ENCODE measurements at regions not wholly inside any gene's neighbourhood (a gene's known extent, or its start where the extent isn't known, plus 50 kb on each side); places are given as distances from the start of the nearest gene placed in this dataset.

DNA sequence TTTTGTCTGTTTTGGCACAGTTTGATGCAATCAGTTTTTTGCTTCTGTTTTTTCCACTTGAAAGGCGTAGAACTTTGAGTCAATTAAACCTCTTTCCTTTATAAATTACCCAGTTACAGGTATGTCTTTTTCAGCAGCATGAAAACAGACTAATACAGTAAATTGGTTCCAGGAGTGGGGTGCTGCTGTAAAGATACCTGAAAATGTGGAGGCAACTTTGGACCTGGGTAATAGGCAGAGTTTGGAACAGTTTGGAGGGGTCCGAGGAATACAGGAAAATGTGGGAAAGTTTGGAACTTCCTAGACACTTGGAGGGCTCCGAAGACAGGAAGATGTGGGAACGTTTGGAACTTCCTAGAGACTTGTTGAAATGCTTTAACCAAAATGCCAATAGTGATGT is 2022.2 kb downstream of the MAT2B start:
- H3K4me3 ChIP-seq (ENCODE audit: low read depth, low read length): no peak overlapping the region

DNA sequence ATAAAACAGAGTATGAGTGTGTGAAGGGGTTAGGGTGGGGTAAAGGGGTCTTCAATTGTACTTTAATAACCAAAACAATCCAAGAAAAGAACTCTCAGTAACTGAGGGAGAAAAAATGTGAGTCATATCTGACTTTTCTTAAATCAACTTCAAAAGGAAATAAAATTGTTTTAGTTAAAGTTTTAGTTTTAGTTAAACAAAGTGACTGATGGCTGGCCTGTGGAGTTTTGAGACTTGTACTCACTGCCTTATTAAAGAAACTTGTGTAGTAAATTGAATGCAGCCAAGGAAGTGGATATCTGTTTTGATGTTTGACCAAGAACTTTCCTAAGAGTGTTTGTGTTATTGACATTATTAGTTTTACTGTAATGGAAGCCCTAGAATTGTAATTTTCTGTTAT is 2032.6 kb downstream of the MAT2B start:
- no peak overlapping the region for H3K4me3 ChIP-seq (ENCODE audit: low read depth, low read length)

DNA sequence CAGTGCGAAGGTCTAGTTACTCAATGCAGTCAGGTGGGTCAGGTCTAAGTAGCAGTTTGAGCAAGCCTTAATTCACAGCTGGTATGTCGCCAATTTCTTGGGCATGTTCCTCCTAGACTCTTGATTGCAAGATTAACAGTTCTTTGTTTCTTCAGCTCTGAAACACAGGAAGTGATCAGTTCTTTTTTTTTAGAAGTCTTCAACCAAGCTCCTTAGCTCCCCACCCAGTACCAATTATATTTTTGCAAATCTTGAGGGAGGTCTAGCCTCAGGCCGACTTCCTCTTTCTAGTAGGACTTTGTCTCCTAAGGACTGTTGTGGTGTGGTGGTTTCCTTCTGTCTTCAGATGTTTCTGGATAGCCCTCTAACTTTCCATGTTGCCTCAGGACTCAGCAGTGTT is 2054.2 kb downstream of the MAT2B start:
- no peak overlapping the region for H3K4me3 ChIP-seq (ENCODE audit: low read depth, low read length)

DNA sequence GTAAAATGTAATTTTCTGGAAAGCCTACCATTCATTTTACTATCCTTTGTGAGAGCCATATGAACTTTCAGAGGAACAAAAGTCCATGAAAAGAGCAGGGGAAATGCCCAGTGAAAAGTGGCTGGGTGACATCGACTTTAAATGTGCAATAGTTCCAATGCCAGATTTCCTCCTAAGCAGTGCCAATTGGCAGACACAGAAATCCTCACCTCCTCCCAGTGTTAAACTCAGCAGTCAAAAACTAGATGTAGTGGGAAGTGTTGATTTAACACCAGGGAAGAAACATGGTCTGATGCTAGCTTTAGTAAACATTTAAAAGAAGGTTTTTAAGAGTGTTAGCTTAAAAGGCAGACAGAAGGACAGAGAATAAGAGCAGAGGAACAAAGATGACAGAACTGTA is 2055.2 kb downstream of the MAT2B start:
- no peak overlapping the region for H3K4me3 ChIP-seq (ENCODE audit: low read depth, low read length)

DNA sequence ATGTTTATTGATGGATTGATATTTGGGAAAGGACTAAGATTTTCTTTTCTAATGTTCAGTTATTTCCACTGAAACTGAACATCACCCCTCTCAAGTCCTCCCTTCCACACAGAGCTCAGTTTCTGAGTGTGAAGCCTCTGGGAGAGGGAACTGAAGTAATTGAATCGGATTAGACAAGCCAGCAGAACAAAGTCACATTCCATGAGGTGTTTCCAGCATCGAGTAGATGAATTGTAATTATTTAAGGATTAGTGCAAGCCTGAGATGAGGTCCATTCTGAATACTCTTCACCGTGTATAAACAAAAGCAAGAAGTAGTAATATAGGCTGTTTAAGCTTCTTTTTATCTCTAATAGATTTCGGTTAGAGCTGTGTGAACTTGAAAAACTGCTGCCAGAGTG is 2060.5 kb downstream of the MAT2B start:
- no peak overlapping the region for H3K4me3 ChIP-seq (ENCODE audit: low read depth, low read length)

DNA sequence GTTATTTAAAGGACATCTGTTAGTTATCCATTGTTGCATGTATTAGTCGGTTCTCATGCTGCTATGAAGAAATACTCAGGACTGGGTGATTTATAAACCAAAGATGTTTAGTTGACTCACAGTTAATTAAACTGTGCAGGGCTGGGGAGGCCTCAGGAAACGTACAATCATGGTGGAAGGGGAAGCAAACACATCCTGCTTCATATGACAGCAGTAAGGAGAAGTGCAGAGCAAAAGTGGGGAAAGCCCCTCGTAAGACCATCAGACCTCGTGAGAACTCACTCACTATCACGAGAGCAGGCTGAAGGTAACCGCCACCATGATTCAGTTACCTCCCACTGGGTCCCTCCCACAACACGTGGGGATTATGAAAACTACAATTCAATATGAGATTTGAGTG is 2064.1 kb downstream of the MAT2B start:
- no peak overlapping the region for H3K4me3 ChIP-seq (ENCODE audit: low read depth, low read length)

DNA sequence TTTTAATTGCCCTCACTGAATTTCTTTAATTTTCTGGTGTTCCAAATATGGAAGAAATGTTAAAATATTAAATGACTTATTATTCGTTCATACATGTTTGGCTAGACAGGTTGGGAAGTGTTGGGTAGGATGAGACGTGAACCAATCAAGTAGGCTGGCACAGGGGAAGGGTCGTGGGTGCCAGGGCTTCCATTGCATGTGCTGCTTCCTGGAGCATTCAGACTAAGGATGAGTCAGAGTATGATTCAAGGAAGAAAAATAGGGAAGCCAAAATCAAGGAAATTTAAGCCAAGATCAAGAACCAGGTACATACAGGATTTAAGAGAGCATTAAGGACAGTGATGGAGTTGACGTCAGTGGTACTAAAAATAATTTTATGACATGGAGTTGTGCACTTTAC is 2068.0 kb downstream of the MAT2B start:
- H3K4me3 ChIP-seq (ENCODE audit: low read depth, low read length): no peak overlapping the region

DNA sequence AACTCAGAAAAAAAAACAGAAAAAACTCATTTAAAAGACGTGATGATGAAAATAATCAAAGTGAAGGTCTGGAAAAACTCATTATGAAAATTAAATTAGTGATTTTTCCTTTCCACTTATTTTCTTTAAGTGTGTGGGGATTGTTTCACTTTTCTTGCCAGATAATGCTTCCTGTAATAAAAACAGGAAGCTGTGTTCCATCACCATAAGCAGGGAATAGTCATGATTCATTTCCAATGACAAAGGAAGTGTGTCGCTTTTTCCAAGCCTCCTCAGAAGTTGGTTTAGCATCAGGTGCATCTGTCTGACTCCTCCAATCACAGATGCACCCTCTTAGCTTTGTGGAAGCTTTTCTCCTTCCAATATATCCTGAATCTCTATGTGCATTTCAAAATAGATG is 2068.7 kb downstream of the MAT2B start:
- no peak overlapping the region for H3K4me3 ChIP-seq (ENCODE audit: low read depth, low read length)

DNA sequence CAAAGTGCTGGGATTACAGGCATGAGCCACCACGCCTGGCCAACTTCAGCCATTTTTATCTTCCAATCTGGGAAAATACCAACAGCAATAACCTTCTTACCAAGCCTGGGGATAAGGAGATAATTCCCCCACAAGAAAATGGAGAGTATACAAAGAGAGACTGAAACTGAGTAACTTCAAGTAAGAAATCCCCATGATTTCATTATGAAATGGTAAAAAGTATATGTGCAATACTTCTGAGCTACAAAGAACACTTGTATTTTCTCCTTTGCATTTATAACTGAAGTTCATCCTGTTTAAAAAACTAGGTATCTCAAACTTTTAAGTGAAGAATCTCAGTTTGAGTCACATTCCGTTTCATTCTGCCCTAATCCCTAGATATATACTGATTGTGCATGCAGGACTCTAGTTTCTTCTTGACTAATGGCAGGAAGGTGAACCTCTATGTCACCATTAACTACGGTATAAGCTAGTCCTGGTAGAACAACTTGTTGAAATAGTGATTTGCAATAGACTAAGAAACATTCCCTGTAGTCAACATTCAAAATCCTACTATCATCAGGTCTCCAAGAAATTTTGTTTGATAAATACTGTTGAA is 2071.4 kb downstream of the MAT2B start:
- no peak overlapping the region for H3K4me3 ChIP-seq (ENCODE audit: low read depth, low read length)

DNA sequence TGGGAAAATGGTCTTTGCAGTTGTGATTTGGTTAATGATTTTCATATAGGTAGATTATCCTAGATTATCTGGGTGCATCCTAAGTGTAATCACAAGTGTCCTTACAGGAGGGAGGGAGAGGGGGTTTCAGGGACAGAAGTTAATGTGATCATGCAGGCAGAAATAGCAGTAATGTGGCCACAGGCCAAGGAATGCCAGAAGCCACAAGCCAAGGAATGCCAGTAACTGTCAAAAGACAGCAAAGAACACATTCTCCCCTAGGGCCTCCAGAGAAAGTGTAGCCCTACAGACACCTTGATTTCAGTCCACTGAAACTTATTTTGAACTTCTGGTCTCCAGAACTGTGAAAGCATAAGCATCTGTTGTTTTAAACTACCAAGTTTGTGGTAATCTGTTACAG is 2074.5 kb downstream of the MAT2B start:
- no peak overlapping the region for H3K4me3 ChIP-seq (ENCODE audit: low read depth, low read length)

DNA sequence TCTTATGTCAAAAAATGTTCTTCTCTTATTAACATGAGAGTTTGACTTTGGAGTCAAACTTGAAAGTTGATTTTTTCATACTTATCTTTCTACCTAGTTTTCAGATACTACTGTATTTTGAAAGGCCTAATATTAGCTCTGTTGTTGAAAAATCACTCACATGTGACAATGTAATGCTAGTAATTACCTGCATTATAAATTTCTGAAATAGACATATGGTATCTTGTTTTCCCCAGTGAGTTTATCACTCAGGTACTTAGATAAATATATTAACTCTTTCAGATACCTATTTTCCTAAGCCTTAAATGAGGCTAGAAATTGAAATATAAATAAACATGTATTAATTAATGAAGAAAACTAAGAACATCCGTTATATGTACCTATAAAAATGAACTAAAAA is 2089.3 kb downstream of the MAT2B start:
- H3K4me3 ChIP-seq (ENCODE audit: low read depth, low read length): no peak overlapping the region

DNA sequence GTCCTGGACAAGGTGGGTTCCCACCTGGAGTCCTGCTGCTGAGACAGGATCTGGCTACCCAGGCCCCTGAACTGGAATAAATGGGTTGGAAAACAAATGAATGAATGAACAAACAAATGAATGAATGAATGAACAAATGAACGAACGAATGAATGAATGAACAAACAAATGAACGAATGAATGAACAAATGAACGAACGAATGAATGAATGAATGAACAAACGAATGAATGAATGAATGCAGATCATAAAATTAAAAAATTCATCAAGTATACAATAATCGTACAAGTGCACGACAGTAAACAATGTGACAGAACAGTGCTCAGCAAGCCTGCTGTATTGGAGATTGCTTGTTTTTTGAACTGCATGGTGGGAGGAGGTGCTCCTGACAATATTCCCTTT is 2097.1 kb downstream of the MAT2B start:
- H3K4me3 ChIP-seq (ENCODE audit: low read depth, low read length): no peak overlapping the region

DNA sequence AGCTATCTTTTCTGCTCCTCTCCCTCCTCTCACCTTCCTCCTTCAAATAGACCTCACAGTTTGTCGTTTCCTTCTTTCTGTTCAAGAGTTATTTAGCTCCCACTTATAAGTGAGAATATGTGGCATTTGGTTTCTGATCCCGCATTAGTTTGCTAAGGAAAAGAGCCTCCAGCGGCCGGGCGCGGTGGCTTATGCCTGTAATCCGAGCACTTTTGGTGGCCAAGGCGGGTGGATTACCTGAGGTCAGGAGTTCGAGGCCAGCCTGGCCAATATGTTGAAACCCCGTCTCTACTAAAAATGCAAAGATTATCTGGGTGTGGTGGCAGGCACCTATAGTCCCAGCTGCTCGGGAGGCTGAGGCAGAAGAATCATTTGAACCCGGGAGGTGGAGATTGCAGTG is 2101.6 kb downstream of the MAT2B start:
- no peak overlapping the region for H3K4me3 ChIP-seq (ENCODE audit: low read depth, low read length)

DNA sequence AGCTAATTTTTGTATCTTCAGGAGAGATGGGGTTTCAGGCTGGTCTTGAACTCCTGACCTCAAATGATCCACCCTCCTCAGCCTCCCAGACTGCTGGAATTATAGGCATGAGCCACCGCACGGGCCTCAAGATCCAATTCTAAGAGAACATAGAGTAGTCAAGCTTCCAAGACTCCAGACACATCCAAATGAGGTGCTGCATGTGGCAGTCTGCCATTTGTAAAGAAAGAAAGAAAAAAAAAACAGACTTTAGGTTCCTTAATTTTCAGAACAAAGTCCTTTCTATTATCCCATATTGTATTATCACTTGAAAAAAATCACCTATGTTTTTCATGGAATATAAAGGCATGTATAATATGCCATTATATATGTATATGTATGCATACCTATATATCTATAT is 2104.5 kb downstream of the MAT2B start:
- no peak overlapping the region for H3K4me3 ChIP-seq (ENCODE audit: low read depth, low read length)

DNA sequence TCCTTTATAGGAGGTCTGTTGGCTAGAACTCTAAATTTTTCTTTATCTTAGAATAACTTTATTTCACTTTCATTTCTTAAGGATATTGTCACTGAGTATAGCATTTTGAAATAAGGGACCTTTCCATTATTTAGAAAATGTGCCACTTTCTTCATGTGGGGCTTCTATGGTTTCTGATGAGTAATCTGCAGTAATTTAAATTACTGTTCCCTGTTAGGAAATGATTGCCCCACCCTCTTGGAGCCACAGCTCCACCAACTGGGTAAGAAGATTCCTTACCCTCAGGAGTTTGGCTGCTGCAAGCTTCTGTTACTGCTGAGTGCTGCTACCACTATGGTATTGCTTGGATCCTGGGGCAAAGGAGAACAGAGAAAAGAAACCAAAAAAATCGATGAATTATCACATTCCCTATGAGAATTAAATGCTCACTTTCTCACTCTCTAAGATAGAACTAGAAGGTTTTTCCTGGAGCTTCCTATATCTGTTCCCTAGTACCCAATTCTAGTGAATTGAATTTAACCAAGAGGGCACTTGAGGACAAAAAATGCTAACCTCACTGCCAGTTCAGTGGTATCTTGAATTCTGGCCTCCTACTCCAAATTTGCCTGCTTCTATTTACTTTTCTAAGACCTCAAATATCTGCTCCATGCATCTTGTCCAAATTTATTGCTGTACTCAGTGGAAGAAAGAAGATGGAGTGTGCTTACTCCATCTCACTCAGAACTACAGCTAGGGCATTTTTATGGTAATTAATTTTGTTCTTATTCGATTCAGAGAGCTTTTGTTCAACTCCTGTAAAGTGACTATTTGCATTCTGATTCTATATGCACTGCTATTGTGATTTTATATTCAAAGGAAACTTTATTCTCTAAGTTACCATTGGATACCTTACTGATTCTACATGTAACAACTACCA is 2111.3 kb downstream of the MAT2B start:
- H3K4me3 ChIP-seq (ENCODE audit: low read depth, low read length): no peak overlapping the region

DNA sequence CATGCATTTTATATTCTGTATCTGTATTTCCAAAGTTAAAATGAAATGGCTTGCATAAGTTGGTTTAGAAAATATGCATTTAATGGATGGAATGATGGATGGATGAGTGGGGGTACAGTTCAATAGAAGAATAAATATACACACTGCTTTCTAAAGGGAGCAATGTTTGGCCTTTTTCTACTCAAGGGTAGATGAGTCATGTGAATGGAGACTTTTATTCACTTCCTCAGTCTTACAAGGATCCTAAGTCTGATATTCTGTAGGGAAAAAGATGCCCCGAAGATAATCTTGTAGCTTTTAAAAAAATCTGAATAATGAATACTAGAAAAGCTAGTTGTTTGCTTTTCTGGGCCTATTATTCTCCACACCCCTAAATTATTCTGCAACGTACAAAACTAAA is 2112.1 kb downstream of the MAT2B start:
- no peak overlapping the region for H3K4me3 ChIP-seq (ENCODE audit: low read depth, low read length)

DNA sequence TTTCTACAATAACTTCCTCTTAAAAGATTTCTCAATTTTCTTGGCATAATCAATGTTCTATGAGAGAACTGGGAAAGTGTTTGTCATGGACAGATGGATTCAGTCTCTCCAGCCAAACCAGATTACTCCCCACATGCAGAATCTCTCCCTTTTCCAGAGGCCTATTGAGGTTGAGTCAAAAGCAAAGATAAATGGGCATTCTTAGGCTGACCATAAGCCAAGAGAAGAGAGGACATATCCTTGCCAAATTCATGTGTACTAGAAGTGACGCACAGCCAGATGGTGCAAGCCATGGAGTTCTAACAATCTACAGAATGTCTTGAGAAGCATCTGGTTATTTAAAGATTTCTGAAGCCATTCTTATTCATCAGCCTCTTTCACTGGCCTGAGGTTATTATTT is 2115.0 kb downstream of the MAT2B start:
- no peak overlapping the region for H3K4me3 ChIP-seq (ENCODE audit: low read depth, low read length)

DNA sequence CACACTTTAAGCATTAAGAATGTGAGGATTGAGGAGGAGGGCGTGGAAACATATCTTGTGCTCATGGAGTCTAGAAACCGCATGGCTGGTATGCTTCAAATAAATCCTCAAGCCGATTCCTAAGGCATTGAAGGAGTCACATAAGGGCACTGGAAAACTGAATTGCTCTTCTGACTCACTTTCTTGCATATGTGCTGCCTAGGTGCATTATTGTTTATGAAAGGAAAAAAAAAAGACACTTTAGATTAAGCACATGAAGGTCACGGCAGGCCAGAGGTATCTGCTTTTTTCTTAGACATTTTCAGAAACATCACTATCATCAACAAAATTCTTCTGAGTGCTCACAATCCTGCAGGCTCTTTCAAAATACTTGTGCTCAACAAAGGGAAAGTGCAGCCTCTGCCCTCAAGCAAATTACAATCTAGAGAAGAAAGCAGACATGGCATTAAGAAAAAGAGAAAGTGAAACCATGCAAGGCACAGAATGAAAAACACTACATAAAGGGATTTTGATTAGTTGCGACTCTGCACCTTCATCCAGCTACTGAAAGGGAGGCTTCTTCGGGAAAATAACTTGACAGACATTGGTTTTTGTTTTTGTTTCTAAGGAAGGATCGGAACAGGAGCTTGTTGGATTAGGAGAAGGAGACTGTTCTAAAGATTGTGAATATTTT is 2117.6 kb downstream of the MAT2B start:
- H3K4me3 ChIP-seq (ENCODE audit: low read depth, low read length): no peak overlapping the region

DNA sequence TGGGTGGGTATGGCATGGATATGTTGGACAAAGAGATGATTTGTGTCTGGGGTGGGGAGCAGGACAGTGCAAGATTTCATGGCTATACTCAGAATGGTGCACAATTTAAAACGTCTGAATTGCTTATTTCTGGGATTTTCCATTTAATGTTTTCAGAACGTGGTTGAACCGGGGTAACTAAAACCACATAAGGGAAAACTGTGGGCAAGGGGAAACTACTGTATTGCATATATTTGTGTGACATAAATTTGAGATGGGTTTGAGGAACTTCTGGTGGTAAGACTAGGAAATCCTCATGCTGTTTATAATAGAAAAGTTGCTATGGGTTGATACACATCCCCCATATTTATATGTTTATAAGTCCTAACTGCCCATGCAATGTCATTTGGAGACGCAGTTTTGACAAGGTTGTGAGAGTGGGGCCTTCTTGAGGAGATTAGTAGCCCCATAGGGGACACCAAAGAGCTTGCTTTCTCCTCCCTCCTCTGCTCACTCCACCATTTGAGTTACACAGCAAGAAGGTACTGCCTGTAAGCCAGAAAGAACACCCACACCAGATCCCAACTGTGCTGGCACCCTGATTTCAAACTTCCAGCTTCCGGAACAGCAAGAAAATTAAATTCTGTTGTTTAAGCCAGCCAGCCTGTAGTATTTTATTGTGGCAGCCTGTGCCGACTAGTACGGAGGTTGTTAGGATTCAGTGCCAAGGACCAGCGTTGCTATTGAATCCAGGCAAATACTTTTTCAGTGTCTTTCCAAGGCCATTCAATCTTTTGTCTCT is 2118.9 kb downstream of the MAT2B start:
- no peak overlapping the region for H3K4me3 ChIP-seq (ENCODE audit: low read depth, low read length)

DNA sequence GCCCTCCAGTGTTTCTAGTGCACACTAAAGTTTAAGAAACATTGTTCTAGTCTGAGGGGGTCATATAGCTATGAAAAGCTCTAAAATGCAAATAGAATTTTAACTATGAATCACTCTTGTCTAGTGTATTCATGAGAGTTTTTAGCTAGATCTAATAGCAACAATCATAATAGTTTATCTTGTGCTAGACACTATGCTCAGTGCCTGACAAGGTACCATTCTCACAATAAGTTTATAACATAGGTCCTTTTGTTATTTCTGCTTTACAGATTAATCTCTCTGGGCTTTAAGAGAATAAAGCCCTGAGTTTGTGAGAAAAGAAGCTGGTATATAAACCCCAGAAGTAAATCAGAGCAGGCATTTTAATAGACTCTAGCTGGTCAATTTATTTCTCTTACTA is 2120.7 kb downstream of the MAT2B start:
- no peak overlapping the region for H3K4me3 ChIP-seq (ENCODE audit: low read depth, low read length)

DNA sequence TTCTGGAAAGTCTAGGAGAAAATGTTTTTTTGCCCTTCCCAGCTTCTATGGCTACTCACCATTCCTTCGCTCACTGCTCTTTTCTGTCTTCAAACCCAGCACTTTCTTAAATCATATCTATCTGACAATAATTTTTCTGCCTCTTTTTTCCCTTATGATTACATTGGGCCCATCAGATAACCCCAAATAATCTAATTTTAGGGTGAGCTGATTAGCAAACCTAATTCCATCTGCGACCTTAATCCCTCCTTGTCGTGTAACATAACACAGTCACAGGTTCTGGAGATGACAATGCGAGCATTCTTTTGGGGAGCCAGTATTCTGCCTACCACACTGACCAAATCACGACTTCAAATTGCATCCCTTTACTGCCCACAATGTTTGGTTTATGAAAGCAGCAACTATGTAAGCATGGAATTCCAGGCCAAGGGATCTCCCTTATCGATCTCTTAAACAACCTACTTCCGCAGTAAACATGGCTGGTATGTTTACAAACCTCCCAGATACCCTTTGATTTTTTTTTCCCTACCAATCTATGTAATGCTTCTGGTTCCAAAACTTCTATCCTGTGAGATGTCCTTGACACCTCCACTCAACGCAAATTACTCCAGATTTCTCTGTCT is 2122.2 kb downstream of the MAT2B start:
- no peak overlapping the region for H3K4me3 ChIP-seq (ENCODE audit: low read depth, low read length)

Data from iPS-11a (cell line).